ENCODE measurements at regions not wholly inside any gene's neighbourhood (a gene's known extent, or its start where the extent isn't known, plus 50 kb on each side); places are given as distances from the start of the nearest gene placed in this dataset.
A peak's percentile ranks its signal among the peaks of the same experiment; 100 is the strongest.

- Histone ChIP-seq H2AFZ (ENCODE audit: insufficient read depth, low read depth, low read length, poor library complexity, severe bottlenecking) (no peak overlapping the region), H3K4me3 (replicated peaks in 1 of 3; ENCODE audit: low read depth in 2 of 3, low read length in 3 of 3) (no peak overlapping the region), H3K27me3 (ENCODE audit: control insufficient read depth in 2 of 2, insufficient read depth in 2 of 2, low read length in 2 of 2) (no peaks in the 10 kb centered on the region), H4K20me1 (ENCODE audit: insufficient read depth, low read length) (no peaks in the 10 kb centered on the region), H3K9ac (ENCODE audit: insufficient read depth, low read length, poor library complexity, severe bottlenecking) (no peak overlapping the region), H3K4me2 (replicated peaks; ENCODE audit: extremely low read depth, low read length, poor library complexity, severe bottlenecking) (no peak overlapping the region), H3K4me1 (ENCODE audit: control insufficient read depth in 1 of 2, insufficient read depth in 2 of 2, low read length in 2 of 2) (no peaks in the 10 kb centered on the region), H3K9me3 (replicated peaks in 1 of 2; ENCODE audit: control insufficient read depth in 1 of 2, insufficient read depth in 1 of 2, low read length in 2 of 2) (no peaks in the 10 kb centered on the region), H3K79me2 (ENCODE audit: insufficient read depth, low read length) (no peaks in the 10 kb centered on the region), H3K27ac (ENCODE audit: low read depth in 1 of 2, low read length in 2 of 2) (no peak overlapping the region), H3K36me3 (replicated peaks in 1 of 2; ENCODE audit: control insufficient read depth in 1 of 2, insufficient read depth in 2 of 2, low read length in 2 of 2) (no peaks in the 10 kb centered on the region)
- DNase-seq, result no peak
- Mint-ChIP-seq H3K36me3 (no peaks in the 10 kb centered on the region), H3K4me1 (no peaks in the 10 kb centered on the region), H3K27me3 (ENCODE audit: low read depth in 3 of 3) (no peaks in the 10 kb centered on the region), H3K27ac (peak overlapping the region in 1 of 7 donors; percentile 11), H3K9me3 (peaks cover 0 to 3% (median 0%) of the 10 kb centered on the region in 7 donors), H3K4me3 (no peak overlapping the region)
- no peak for TF ChIP-seq CTCF (IDR thresholded peaks at IDR 0.05)
- intact Hi-C loops (cut with micrococcal nuclease), result no loop called here
- WGBS (ENCODE audit: insufficient coverage), result no CpG with 5 or more reads among the region's 2 CpGs
Observed at GRCh38 chr4:35175894-35176293, 1068.4 kb downstream of the ARAP2 start.

- Histone ChIP-seq H3K27me3 (ENCODE audit: control insufficient read depth in 2 of 2, insufficient read depth in 2 of 2, low read length in 2 of 2) (no peaks in the 10 kb centered on the region), H4K20me1 (ENCODE audit: insufficient read depth, low read length) (no peaks in the 10 kb centered on the region), H3K4me3 (replicated peaks in 1 of 3; ENCODE audit: low read depth in 2 of 3, low read length in 3 of 3) (no peak overlapping the region), H3K36me3 (replicated peaks in 1 of 2; ENCODE audit: control insufficient read depth in 1 of 2, insufficient read depth in 2 of 2, low read length in 2 of 2) (no peaks in the 10 kb centered on the region), H3K9me3 (replicated peaks in 1 of 2; ENCODE audit: control insufficient read depth in 1 of 2, insufficient read depth in 1 of 2, low read length in 2 of 2) (peaks cover 0 to 13% of the 10 kb centered on the region in 2 donors), H3K4me1 (ENCODE audit: control insufficient read depth in 1 of 2, insufficient read depth in 2 of 2, low read length in 2 of 2) (no peaks in the 10 kb centered on the region), H3K27ac (ENCODE audit: low read depth in 1 of 2, low read length in 2 of 2) (no peak overlapping the region), H3K79me2 (ENCODE audit: insufficient read depth, low read length) (no peaks in the 10 kb centered on the region), H3K4me2 (replicated peaks; ENCODE audit: extremely low read depth, low read length, poor library complexity, severe bottlenecking) (no peak overlapping the region), H3K9ac (ENCODE audit: insufficient read depth, low read length, poor library complexity, severe bottlenecking) (no peak overlapping the region), H2AFZ (ENCODE audit: insufficient read depth, low read depth, low read length, poor library complexity, severe bottlenecking) (no peak overlapping the region)
- Mint-ChIP-seq H3K9me3 (peaks cover 3 to 8% (median 6%) of the 10 kb centered on the region in 7 donors), H3K27me3 (ENCODE audit: low read depth in 3 of 3) (no peaks in the 10 kb centered on the region), H3K4me3 (no peak overlapping the region), H3K4me1 (no peaks in the 10 kb centered on the region), H3K27ac (no peak overlapping the region), H3K36me3 (no peaks in the 10 kb centered on the region)
- TF ChIP-seq CTCF (IDR thresholded peaks at IDR 0.05), result no peak
- intact Hi-C loops (cut with micrococcal nuclease), result no loop called here
- DNase-seq, result no peak
Observed at GRCh38 chr4:35182451-35182850, 1061.9 kb downstream of the ARAP2 start.
